ENCODE measurements at regions not wholly inside any gene's neighbourhood (a gene's known extent, or its start where the extent isn't known, plus 50 kb on each side); places are given as distances from the start of the nearest gene placed in this dataset.
A peak's percentile ranks its signal among the peaks of the same experiment; 100 is the strongest.

- intact Hi-C loops (cut with DNase I): no loop called here
- Histone ChIP-seq H3K9me3 (no peaks in the 10 kb centered on the region), H3K27me3 (no peaks in the 10 kb centered on the region), H3K36me3 (no peaks in the 10 kb centered on the region), H3K4me3 (no peak overlapping the region), H3K4me1 (peaks cover 3% of the 10 kb centered on the region), H3K27ac (no peak overlapping the region)
- no peak for ATAC-seq
- no peak for DNase-seq
- TF ChIP-seq CTCF (IDR thresholded peaks at IDR 0.05): no peak
These were observed 223.6 kb downstream of the CETN3 start for GRCh38 chr5:90185897-90186468.

- Histone ChIP-seq H3K4me1 (peaks cover 3% of the 10 kb centered on the region), H3K27ac (no peak overlapping the region), H3K27me3 (no peaks in the 10 kb centered on the region), H3K9me3 (no peaks in the 10 kb centered on the region), H3K4me3 (no peak overlapping the region), H3K36me3 (no peaks in the 10 kb centered on the region)
- TF ChIP-seq CTCF (IDR thresholded peaks at IDR 0.05): no peak
- DNase-seq: no peak
- no peak for ATAC-seq
- intact Hi-C loops (cut with DNase I): no loop called here
These were observed 224.8 kb downstream of the CETN3 start for GRCh38 chr5:90184764-90185163.

GRCh38 chr5:90182726-90183125, 226.8 kb downstream of the CETN3 start:
- DNase-seq (no peak), ATAC-seq (peak; percentile 62)
- Histone ChIP-seq H3K9me3 (no peaks in the 10 kb centered on the region), H3K4me1 (peaks cover 3% of the 10 kb centered on the region), H3K36me3 (no peaks in the 10 kb centered on the region), H3K27me3 (no peaks in the 10 kb centered on the region), H3K4me3 (no peak overlapping the region), H3K27ac (no peak overlapping the region)
- TF ChIP-seq CTCF (IDR thresholded peaks at IDR 0.05): no peak
- intact Hi-C loops (cut with DNase I): no loop called here

GRCh38 chr5:90174236-90174635, 235.3 kb downstream of the CETN3 start:
- no peak for TF ChIP-seq CTCF (IDR thresholded peaks at IDR 0.05)
- Histone ChIP-seq H3K4me1 (no peaks in the 10 kb centered on the region), H3K36me3 (no peaks in the 10 kb centered on the region), H3K27me3 (no peaks in the 10 kb centered on the region), H3K9me3 (no peaks in the 10 kb centered on the region), H3K27ac (no peak overlapping the region), H3K4me3 (no peak overlapping the region)
- DNase-seq (no peak), ATAC-seq (no peak)
- intact Hi-C loops (cut with DNase I): no loop called here

- intact Hi-C loops (cut with DNase I): no loop called here
- DNase-seq (no peak), ATAC-seq (no peak)
- Histone ChIP-seq H3K27ac (no peak overlapping the region), H3K36me3 (no peaks in the 10 kb centered on the region), H3K4me1 (no peaks in the 10 kb centered on the region), H3K4me3 (no peak overlapping the region), H3K9me3 (no peaks in the 10 kb centered on the region), H3K27me3 (no peaks in the 10 kb centered on the region)
- no peak for TF ChIP-seq CTCF (IDR thresholded peaks at IDR 0.05)
These were observed 236.1 kb downstream of the CETN3 start for GRCh38 chr5:90173299-90174030.
